ENCODE measurements at regions not wholly inside any gene's neighbourhood (a gene's known extent, or its start where the extent isn't known, plus 50 kb on each side); places are given as distances from the start of the nearest gene placed in this dataset.
"Not testable (repeated sequence)": the region's sequence is repeated elsewhere in the genome, so short reads cannot be mapped to it uniquely, and the experiment has no call there.

GRCh38 chr5:99765011-99765410 lies 770.2 kb upstream of the FAM174A start:
- TF ChIP-seq ZFX (IDR thresholded peaks at IDR 0.05; ENCODE audit: borderline replicate concordance): no peak
- no peak for TF ChIP-seq CTCF (IDR thresholded peaks at IDR 0.05)

GRCh38 chr5:99763021-99763774 lies 772.0 kb upstream of the FAM174A start:
- TF ChIP-seq CTCF (IDR thresholded peaks at IDR 0.05) (0 out of 2 replicates have a peak, but pooled peaks have one; percentile 6), ZFX (IDR thresholded peaks at IDR 0.05; ENCODE audit: borderline replicate concordance) (no peak)
- no peak overlapping the region for H3K27ac ChIP-seq

More at GRCh38 chr5:99765011-99765410, 770.2 kb upstream of the FAM174A start:
- H3K27ac ChIP-seq: no peak overlapping the region

GRCh38 chr5:99747342-99747741 lies 787.8 kb upstream of the FAM174A start:
- TF ChIP-seq ZFX (IDR thresholded peaks at IDR 0.05; ENCODE audit: borderline replicate concordance) (no peak), CTCF (IDR thresholded peaks at IDR 0.05) (no peak)
- H3K27ac ChIP-seq: no peak overlapping the region

GRCh38 chr5:99733146-99733545 lies 802.0 kb upstream of the FAM174A start:
- H3K27ac ChIP-seq: not testable (repeated sequence)

GRCh38 chr5:99730653-99731052 lies 801.8 kb upstream of the CHD1 start:
- H3K27ac ChIP-seq: not testable (repeated sequence)

- no peak overlapping the region for H3K27ac ChIP-seq
- TF ChIP-seq ZFX (IDR thresholded peaks at IDR 0.05; ENCODE audit: borderline replicate concordance) (no peak), CTCF (IDR thresholded peaks at IDR 0.05) (no peak)
Observed at GRCh38 chr5:99724732-99725290, 796.0 kb upstream of the CHD1 start.

GRCh38 chr5:99721506-99721905 lies 792.7 kb upstream of the CHD1 start:
- TF ChIP-seq ZFX (IDR thresholded peaks at IDR 0.05; ENCODE audit: borderline replicate concordance) (no peak), CTCF (IDR thresholded peaks at IDR 0.05) (no peak)
- peak overlapping the region; percentile 72 for H3K27ac ChIP-seq

GRCh38 chr5:99715921-99716320 lies 787.1 kb upstream of the CHD1 start:
- no peak overlapping the region for H3K27ac ChIP-seq
- TF ChIP-seq CTCF (IDR thresholded peaks at IDR 0.05) (no peak), ZFX (IDR thresholded peaks at IDR 0.05; ENCODE audit: borderline replicate concordance) (no peak)
